ENCODE measurements at regions not wholly inside any gene's neighbourhood (a gene's known extent, or its start where the extent isn't known, plus 50 kb on each side); places are given as distances from the start of the nearest gene placed in this dataset.

- Histone ChIP-seq H3K27me3 (peaks cover 53% of the 10 kb centered on the region), H3K4me3 (ENCODE audit: low read depth in 1 of 2, low read length in 1 of 2) (no peak overlapping the region), H3K4me1 (ENCODE audit: control insufficient read depth in 1 of 2, insufficient read depth in 1 of 2, low read depth in 1 of 2, low read length in 1 of 2) (no peaks in the 10 kb centered on the region), H3K27ac (no peak overlapping the region), H3K36me3 (no peaks in the 10 kb centered on the region), H3K9me3 (no peaks in the 10 kb centered on the region)
- no peak for TF ChIP-seq CTCF (IDR thresholded peaks at IDR 0.05)
Observed at GRCh38 chr21:45354970-45355369, 50.0 kb upstream of the COL18A1 start.
